HEK293 (cell line): ENCODE measurements at regions not wholly inside any gene's neighbourhood (a gene's known extent, or its start where the extent isn't known, plus 50 kb on each side); places are given as distances from the start of the nearest gene placed in this dataset.

ENCODE experiments used
- CTCF ChIA-PET: fragments of 350-600 bp; formaldehyde crosslinking; extraction: SDS; loops from one replicate; lab custom pipeline; 2021; ENCODE audit warnings: antibody characterized with exemption; lab: Yijun Ruan, JAX
- POLR2A ChIA-PET: fragments of 300-600 bp; formaldehyde crosslinking; extraction: SDS; loops from one replicate; lab custom pipeline; 2020; ENCODE audit warnings: antibody characterized with exemption, inconsistent platforms; lab: Yijun Ruan, JAX
- H3K27ac ChIP-seq: fragments of 200-500 bp; sonication (Bioruptor generic); 2 replicates; pipeline ENCODE4 v1.5.1; 2014; ENCODE audit warnings: low read depth, low read length, control low read depth, inconsistent platforms; ENCODE audit errors: extremely low read depth
- H3K36me3 ChIP-seq, 2 experiments: fragments of 200-500 bp in 1 of 2; sonication (Bioruptor generic) in 1 of 2; 1 replicate in 1 of 2; 2 replicates in 1 of 2; pipeline ENCODE4 v1.5.1; 2014 to 2017; ENCODE audit warnings: inconsistent platforms in 2 of 2, low read length in 2 of 2; ENCODE audit not compliant: control insufficient read depth in 2 of 2, insufficient read depth in 1 of 2
- H3K4me1 ChIP-seq: fragments of 200-500 bp; sonication (Bioruptor generic); 2 replicates; pipeline ENCODE4 v1.5.1; 2014; ENCODE audit warnings: mild to moderate bottlenecking, low read length, inconsistent platforms; ENCODE audit not compliant: control insufficient read depth, insufficient read depth
- H3K4me3 ChIP-seq: 2 replicates; pipeline ENCODE4 v1.5.1; 2011; ENCODE audit warnings: low read depth, mild to moderate bottlenecking, control low read depth, low read length, moderate library complexity
- H3K9me3 ChIP-seq: fragments of 200-500 bp; sonication (Bioruptor generic); 2 replicates; pipeline ENCODE4 v1.5.1; 2014; ENCODE audit warnings: low read depth, low read length, inconsistent platforms; ENCODE audit not compliant: control insufficient read depth, insufficient read depth
- KLF7 ChIP-seq: fragments of 450-650 bp; formaldehyde crosslinking; IDR thresholded peaks from 2 replicates; pipeline ENCODE4 v1.5.1; 2016; ENCODE audit warnings: missing biosample characterization, missing genetic modification characterization, borderline replicate concordance
- OSR2 ChIP-seq: fragments of 450-650 bp; formaldehyde crosslinking; IDR thresholded peaks from 2 replicates; pipeline ENCODE4 v1.5.1; 2016; ENCODE audit warnings: missing biosample characterization, missing genetic modification characterization
- SP3 ChIP-seq: fragments of 450-650 bp; formaldehyde crosslinking; IDR thresholded peaks from 2 replicates; pipeline ENCODE4 v1.5.1; 2016; ENCODE audit warnings: missing biosample characterization, missing genetic modification characterization
- ZBTB26 ChIP-seq: fragments of 450-650 bp; formaldehyde crosslinking; optimal IDR thresholded peaks from 2 replicates; pipeline ENCODE3; 2016; ENCODE audit warnings: missing biosample characterization, mild to moderate bottlenecking, missing genetic modification characterization
- ZBTB44 ChIP-seq: fragments of 450-650 bp; IDR thresholded peaks from 2 replicates; pipeline ENCODE4 v1.5.1; 2018; ENCODE audit warnings: missing biosample characterization, mild to moderate bottlenecking, missing genetic modification characterization
- ZBTB48 ChIP-seq: fragments of 450-650 bp; formaldehyde crosslinking; IDR thresholded peaks from 2 replicates; pipeline ENCODE4 v1.5.1; 2016; ENCODE audit warnings: missing biosample characterization, missing genetic modification characterization
- ZBTB49 ChIP-seq: fragments of 450-650 bp; formaldehyde crosslinking; IDR thresholded peaks from 2 replicates; pipeline ENCODE4 v1.5.1; 2016; ENCODE audit warnings: missing biosample characterization, missing genetic modification characterization, low read depth
- ZNF114 ChIP-seq: fragments of 450-650 bp; formaldehyde crosslinking; IDR thresholded peaks from 2 replicates; pipeline ENCODE4 v1.5.0; 2017; ENCODE audit warnings: missing biosample characterization, missing genetic modification characterization
- ZNF19 ChIP-seq: fragments of 450-650 bp; formaldehyde crosslinking; IDR thresholded peaks from 2 replicates; pipeline ENCODE4; 2016; ENCODE audit warnings: missing biosample characterization, missing genetic modification characterization, low read depth
- ZNF223 ChIP-seq: fragments of 450-650 bp; formaldehyde crosslinking; IDR thresholded peaks from 2 replicates; pipeline ENCODE4 v1.5.1; 2016; ENCODE audit warnings: missing biosample characterization, missing genetic modification characterization
- ZNF24 ChIP-seq: fragments of 450-650 bp; formaldehyde crosslinking; IDR thresholded peaks from 2 replicates; pipeline ENCODE4 v1.5.1; 2016; ENCODE audit warnings: missing biosample characterization, missing genetic modification characterization
- ZNF26 ChIP-seq: fragments of 450-650 bp; formaldehyde crosslinking; IDR thresholded peaks from 2 replicates; pipeline ENCODE4 v1.5.1; 2016; ENCODE audit warnings: missing biosample characterization, missing genetic modification characterization
- ZNF341 ChIP-seq: fragments of 450-650 bp; formaldehyde crosslinking; IDR thresholded peaks from 2 replicates; pipeline ENCODE4; 2016; ENCODE audit warnings: low read depth, missing biosample characterization, missing genetic modification characterization
- ZNF398 ChIP-seq: fragments of 450-650 bp; formaldehyde crosslinking; IDR thresholded peaks from 2 replicates; pipeline ENCODE4 v1.5.1; 2017; ENCODE audit warnings: missing biosample characterization, missing genetic modification characterization
- ZSCAN4 ChIP-seq: fragments of 450-650 bp; formaldehyde crosslinking; IDR thresholded peaks from 2 replicates; pipeline ENCODE4 v1.5.1; 2017; ENCODE audit warnings: missing biosample characterization, missing genetic modification characterization

GRCh38 chr5:53338971-53339370 is 141.5 kb upstream of the FST start (continued):
- TF ChIP-seq ZBTB48: no peak
- TF ChIP-seq ZNF24 (tag by site-specific recombination): no peak

GRCh38 chr5:53339962-53340540 is 140.4 kb upstream of the FST start:
- Histone ChIP-seq H3K36me3 (no peaks in the 10 kb centered on the region), H3K4me1 (no peaks in the 10 kb centered on the region), H3K9me3 (no peaks in the 10 kb centered on the region), H3K27ac (no peak overlapping the region), H3K4me3 (no peak overlapping the region)
- POLR2A ChIA-PET: no interaction called here
- CTCF ChIA-PET: interaction anchor here (0.5 kb wide), 1 partner anchor 164 kb away, joined by 3 read pairs; no protein-coding TSS in a partner anchor
- no peak for TF ChIP-seq SP3 (tag by site-specific recombination)
- no peak for TF ChIP-seq KLF7 (tag by site-specific recombination)
- TF ChIP-seq ZNF223: no peak
- no peak for TF ChIP-seq ZBTB26 (tag by site-specific recombination)
- TF ChIP-seq ZNF114: no peak
- no peak for TF ChIP-seq ZNF26 (tag by site-specific recombination)
- no peak for TF ChIP-seq ZBTB44 (tag by site-specific recombination)
- no peak for TF ChIP-seq ZSCAN4 (tag by site-specific recombination)
- no peak for TF ChIP-seq OSR2 (tag by site-specific recombination)
- no peak for TF ChIP-seq ZNF341 (tag by site-specific recombination)
- TF ChIP-seq ZNF398 (tag by site-specific recombination): no peak
- TF ChIP-seq ZBTB49 (tag by site-specific recombination): no peak
- TF ChIP-seq ZNF19: no peak
- TF ChIP-seq, all 188 proteins: peak for 0
